GM20431 (cell line): ENCODE measurements at regions not wholly inside any gene's neighbourhood (a gene's known extent, or its start where the extent isn't known, plus 50 kb on each side); places are given as distances from the start of the nearest gene placed in this dataset.

Experiments used
- in situ Hi-C: fragments of 300-500 bp; cut with MseI, MboI; formaldehyde crosslinking; loops from one replicate; pipeline ENCODE4 v1.15.0; 2020; ENCODE audit warnings: low sequenced_read_pairs; ENCODE audit not compliant: unreplicated experiment

DNA sequence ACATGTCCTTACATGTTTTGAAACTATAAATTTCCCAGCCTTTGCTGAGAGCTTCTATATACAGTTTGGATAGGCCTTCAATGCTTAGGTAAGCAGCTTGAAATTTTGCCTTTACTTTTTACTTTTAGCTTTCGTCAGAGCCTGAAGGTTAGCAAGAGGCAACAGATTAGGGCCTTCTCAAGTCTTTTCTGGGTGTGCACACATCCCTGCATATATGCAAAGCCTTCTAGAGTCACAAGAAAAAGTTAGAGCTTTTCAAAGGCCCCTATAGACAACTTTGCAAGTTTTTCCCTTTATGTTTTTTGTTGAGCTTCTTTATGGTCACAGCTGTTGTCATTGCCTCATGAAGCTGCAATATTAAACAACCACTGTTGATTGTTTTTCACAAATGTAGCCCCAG lies 778.4 kb downstream of the GALC start:
- in situ Hi-C loops = no loop called here

DNA sequence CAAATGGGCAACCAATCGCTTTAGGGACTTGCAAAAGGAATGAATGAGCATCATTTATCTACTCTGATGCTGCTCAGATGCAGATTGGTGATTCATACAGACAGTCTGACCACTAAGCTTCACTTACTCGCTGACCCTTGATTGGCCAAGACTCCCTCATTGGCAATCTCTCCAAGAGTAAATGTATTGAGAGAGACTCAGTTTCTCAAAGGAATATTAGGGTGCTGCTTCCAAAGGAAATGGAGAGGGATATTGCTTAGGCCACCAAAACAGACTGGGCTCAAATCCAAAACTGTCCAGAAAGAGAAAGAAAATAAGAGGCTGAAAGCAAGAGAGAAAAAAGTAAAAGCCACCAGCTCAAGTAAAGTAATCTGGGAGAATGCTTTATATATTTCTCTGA lies 785.2 kb downstream of the GALC start:
- in situ Hi-C loops = no loop called here

DNA sequence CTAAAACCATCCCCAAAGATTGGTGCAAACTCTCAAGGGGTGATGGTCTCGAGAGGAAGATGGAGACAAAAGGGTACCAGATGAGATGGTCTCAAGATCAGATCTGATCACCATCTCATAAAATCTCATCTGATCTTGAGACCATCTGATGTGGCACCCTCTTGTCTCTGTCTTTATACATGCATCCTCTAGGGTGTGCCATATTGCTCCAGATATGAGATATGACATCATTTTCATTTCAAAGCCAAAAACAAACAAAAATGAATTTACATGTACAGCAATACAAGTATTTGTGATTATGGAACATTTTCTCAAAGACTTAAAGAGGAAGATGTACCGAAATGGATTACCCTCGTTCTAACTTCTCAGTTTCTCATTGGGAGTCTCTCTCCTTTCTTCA lies 787.2 kb downstream of the GALC start:
- in situ Hi-C loops = no loop called here

DNA sequence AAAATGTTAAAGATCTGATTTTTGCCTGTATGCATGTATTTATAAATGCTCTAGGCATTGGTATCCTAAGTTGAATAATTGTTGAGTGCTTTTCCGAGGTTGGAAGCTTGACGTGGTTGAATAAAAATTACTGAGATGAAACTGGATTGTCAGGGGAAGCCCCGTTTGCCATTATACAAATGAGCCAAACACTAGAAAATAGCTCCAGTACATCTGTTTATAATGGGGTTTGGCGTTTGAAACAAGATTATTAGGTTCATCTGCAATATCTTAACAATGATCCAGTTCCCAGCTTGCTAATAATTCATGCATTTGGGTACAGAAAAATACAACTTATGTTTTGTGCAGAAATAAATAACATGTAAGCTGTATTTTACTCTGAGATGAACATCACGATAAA lies 789.6 kb downstream of the GALC start:
- in situ Hi-C loops = no loop called here

DNA sequence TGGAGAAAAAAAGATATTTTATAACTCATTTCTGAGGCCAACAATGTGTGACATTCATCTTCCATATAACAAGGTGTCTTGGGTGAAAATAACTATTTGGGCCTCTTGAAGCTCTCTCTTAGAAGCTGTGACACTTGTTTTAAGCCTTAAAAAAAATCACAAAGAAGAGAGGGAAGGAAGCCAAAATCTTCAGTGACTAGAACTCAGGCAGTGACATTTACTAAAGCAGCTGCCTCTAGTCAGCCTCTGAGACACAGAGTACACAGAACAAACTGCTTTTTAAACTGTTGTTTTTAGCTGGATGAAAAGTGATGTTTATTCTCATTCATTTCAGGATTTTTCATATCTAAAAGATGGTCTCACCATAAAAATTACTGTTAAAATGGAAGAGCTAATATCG lies 793.6 kb downstream of the GALC start:
- in situ Hi-C loops = no loop called here

DNA sequence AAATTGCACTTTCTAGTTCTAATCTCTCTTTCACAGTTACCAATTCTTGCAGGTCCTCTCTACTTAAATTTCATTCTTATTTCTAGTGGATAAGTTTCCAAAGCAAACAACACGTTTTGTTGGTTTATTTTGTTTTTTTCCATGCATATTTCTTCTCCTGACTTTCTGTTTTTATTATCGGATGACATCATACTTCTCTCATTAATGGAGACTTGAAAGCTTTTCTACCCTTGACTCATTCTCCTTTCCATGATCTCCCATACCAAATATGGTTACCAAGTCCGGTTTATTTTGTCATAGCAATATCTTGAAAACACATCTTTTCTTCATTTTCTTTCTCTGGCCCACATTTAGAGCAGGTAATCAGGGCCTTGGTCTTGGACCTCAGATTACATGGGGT lies 796.5 kb downstream of the GALC start:
- in situ Hi-C loops = no loop called here

DNA sequence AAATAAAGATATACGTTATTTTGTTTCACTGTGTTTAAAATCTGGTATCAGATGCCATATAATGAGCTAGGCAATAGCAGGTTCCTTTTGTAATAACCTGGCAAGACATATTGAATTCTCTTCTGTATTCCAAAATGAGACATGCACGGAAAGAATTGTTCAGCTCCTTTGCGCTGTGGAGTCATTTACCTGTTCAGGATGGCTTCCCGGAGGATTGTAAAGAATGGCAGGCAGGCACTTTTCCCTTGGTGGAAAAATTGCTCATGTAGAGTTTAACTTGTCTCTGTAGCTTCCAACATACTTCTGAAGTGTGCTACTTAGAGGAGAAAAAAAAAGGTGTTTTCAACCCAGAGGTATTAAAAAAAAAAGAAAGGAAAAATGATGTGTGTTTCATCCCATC lies 805.2 kb downstream of the GALC start:
- in situ Hi-C loops = no loop called here

DNA sequence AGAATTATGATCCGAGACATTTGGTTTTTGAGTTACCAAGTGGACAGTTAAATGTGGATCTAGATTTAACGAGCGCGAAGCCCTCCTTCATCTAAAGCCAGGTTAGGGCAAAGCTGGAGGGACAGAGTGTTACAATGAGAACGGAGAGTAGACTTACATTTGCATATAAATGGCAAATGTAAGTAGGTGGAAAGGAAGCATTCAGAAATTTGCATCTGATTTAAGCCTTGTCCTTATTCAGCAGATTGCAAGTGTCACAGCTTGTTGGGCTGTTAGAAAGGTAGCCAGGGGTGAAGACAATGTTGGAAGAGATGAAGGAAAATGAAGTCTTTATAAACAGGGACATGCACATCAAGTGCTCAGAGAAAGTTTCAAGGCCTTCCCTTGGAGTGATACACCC lies 806.2 kb downstream of the GALC start:
- in situ Hi-C loops = no loop called here

DNA sequence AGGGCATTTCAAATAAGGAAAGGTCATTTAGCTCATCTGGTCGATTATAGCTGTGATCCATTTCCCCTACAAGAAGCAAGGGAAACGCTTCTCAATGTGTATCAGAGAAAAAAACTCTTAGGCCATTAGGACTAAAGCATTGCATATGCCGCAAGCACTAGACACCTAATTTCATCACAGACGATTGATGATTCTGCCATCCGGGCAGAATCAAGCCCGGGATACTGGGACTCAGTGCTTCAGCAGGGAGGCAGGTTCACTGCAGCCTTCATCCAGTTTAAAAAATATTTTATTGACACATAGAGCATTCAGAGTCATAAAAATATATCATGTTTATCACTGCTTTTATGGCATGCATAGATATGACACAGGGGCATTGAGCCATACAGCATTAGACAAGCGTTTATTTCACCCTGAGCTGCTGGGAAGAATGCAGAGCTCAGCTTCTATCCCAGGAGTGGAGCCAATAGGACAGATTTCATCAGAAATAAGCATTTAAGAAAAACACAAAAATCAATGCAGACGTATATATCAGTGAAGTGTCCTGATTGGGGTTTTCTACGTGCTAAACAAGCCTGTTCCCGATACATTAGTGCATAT lies 806.9 kb downstream of the GALC start:
- in situ Hi-C loops = no loop called here

DNA sequence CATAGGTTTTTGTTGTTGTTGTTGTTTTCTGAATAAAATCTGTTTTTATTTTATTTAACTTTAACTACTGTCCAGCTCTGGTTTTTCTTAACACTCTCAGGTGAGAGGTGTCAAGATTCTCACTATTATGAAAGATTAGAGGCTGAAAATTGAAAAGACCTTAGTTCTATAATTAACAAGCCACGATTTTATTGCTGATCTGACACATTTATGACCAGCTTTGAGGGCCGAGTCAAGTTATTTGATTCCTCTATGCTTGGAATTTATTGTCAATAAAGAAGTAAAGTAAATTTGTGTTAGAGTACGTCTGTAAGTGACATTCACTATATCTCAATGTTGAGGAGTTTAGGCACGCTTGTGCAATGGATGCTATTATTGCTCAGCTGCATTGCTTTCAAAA lies 808.8 kb downstream of the GALC start:
- in situ Hi-C loops = no loop called here

DNA sequence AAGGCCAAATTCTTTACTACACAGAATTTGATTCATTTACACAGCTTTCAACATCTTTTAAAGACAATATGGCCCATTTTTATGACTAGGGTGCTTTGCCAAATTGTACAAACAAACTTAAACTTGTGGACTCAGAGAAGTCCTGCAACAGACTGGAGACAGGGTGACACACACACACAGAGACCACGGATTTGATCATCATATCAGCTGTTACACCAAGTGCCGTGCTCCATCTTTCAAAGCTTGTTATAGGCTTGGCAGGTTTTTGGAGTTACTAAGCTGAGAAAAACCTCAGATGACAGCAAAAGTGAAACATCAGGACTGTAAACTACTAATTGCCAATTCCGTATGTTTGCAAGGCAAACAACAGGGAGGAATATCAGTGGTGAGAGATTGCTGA lies 811.7 kb downstream of the GALC start:
- in situ Hi-C loops = no loop called here

DNA sequence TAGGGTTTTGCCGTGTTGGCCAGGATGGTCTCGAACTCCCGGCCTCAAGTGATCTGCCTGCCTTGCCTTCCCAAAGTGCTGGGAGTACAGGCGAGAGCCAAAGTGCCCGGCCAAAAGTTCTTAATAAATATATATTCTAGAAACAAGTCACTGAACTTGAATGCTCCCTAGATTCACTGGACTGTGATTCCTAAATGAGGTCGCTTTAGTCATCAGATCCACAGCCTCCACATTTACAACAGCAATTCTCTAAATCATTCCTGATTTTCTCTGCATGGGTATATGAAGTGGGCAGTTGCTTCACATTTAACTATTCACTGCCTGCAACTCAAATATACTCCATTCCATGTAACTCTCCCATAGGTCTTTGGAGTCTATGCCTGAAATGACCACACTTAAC lies 813.0 kb downstream of the GALC start:
- in situ Hi-C loops = no loop called here

DNA sequence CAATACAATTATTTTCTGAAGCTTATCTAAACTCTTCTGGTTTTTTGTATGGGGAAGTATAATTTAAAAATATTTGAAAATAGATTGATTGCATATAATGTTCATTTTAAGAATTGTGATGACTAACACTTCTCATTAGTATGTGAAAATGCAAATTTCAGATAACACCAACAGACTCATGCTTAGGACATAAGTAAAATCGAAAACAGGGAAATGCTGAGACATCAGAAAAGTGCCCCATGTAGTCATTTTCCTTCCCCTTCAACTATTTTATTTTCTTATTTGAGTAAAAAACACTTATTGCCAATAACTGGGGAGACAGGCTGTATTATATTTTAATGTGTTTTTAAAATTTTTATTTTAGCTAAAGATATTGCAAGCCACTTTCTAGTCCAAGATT lies 814.7 kb downstream of the GALC start:
- in situ Hi-C loops = no loop called here

DNA sequence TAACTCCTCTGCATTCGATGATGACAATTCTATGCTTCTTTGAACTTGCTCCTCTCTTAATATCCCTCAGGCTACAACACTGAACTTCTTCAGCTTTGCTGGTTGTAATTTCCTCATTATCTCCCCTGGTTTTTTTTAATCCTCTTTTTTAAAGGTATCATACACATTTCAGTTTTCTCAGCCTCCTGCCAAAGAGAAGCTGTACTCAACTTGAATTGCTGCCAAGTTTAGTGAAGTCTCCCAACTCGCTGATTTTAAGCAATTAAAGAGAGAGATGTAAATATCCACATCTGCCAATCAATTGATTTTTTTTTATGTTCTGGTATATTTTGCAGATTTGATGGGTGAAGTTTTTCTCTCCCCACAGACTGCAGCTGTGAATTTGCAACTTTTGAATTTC lies 817.8 kb downstream of the GALC start:
- in situ Hi-C loops = no loop called here

DNA sequence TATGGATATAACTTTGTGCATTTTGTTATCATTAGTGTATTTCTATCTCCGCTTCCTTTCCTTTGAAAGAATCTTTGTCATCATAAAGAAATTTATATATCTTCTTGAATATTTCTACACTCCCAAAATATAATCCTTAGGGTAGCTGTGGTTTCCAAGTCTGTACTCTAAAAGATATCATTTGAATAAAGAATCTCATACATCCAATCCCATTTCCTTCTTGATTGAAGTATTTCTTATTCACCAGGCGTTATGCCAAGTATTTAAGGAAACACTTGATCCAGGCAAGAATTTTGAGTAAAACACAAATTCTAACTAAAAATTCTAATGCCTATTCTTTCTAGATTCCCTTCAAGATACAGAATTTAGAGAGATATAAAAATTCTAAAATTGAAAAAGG lies 821.8 kb downstream of the GALC start:
- in situ Hi-C loops = no loop called here

DNA sequence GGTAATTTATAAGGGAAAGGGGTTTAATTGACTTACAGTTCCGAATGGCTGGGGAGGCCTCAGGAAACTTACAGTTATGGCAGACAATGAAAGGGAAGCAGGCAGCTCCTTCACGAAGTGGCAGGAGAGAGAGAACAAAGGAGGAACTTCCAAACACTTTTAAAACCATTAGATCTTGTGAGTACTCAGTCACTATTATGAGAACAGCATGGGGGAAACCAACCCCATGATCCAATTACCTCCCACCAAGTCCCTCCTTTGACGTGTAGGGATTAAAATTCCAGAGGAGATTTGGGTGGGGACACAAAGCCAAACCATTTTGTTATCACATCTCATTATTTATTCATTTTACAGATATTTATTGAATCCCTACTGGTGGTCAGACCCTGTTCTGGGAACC lies 822.8 kb downstream of the GALC start:
- in situ Hi-C loops = no loop called here

DNA sequence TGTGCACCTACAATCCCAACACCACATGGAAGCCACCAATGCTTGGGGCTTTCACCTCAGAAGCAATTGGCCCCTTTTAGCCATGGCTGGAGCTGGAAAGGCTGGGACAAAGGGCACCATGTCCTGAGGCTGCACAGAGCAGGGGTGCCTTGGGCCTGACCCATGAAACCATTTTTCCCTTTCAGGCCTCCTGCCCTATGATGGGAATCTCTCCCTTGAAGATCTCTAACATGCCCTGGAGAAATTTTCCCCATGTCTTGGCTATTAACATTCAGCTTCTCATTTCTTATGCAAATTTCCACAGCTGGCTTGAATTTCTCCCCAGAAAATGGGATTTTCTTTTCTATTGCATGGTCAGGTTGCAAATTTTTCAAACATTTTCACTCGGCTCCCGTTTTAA lies 823.6 kb downstream of the GALC start:
- in situ Hi-C loops = no loop called here

DNA sequence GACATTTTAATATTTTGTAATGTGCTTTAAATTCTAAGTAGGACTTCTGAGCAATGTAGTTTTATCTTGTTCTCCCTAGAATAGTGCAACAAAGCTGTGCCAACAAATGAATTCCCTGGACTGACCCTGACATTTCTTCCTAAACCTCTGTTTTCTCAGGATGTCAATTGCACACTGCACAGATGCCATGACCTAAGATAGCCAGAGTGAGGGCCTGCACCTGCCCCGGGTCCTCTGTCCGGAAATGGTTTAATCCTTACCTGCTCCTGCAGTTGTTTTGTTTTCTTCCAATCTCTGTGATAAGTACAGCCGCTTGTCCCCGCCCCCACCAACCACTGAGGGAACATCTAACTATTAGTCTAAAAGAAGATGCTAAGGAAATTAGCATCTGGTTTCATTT lies 831.5 kb downstream of the GALC start:
- in situ Hi-C loops = no loop called here

DNA sequence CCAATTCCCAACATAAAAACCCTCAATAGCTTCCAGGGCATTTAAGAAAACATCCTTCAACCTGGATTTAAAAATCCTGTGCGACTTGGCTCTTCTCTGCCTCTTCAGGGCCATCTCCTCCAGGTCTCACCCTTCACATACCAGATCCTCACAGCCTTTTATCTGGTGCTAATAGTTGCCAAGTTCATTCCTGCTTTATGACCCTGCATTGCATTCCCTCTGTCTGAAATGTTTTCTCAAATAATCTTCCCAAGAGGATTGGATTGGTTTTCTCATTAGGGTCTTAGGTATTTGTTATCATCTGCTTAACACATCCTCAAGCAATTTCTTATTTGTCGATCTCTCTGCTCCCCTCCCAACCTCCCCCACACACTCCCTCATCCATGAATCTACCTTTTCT lies 832.0 kb downstream of the GALC start:
- in situ Hi-C loops = no loop called here

DNA sequence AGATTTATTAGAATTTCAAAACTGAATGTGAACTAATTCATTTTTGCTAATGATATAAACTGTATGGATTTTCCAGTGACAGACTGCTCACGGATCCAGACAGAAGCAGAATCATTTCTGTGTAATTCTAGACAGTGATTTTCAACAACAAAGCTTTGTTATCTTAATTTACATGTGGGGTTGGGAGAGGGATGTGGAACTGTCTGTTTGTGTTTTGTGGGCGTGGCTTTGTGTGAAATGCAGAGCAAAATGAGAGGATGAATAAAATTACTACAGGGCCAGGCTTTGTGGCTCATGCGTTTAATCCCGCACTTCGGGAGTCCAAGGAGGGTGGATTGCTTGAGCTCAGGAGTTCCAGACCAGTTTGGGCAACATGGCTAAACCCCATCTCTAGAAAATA lies 834.7 kb downstream of the GALC start:
- in situ Hi-C loops = no loop called here

DNA sequence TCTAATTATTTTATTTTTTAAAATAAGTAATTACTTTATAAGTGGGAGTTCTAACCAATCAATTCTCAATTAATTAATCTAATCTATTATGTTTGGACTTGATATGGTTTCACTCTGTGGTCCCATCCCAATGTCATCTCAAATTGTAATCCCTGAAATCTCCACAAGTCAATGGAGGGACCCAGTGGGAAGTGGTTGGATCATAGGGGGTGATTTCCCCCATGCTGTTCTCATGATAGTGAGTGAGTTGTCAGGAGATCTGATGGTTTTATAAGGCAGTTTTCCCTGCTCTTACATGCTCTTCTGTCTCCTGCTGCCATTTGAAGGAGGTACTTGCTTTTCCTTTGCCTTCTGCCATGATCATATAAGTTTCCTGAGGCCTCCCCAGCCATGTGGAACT lies 836.1 kb downstream of the GALC start:
- in situ Hi-C loops = no loop called here

DNA sequence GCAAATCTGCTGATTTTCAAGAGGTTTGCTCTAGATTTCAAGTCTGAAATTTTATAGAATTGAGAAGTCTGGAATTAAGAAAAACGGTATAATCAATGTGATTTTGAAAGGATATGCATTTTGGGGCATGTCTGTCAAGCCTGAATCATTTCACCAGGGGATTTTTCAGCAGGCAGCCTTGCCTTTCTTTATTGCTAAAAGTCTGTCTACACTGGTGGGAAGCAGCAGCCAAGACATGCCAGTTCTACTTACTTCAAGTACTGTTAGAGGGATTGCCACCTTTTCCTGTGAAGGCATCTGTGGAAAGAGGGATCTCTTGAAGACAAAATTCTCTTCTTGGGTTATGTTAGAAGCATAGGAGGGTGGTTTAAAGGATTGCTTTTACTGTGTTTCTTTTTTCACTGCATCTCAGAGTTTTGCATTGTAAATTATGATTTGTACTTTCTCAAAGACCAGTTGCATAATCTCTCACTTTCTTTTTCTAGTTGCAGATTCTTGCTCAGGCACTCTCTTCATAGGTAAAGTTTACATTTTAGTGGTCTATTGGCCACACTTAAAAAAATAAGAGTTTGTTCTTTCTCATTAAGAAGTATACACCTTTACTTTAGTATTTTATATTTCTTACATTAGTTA lies 837.0 kb downstream of the GALC start:
- in situ Hi-C loops = no loop called here
